Spleen (tissue), 7 donors: ENCODE measurements at regions not wholly inside any gene's neighbourhood (a gene's known extent, or its start where the extent isn't known, plus 50 kb on each side); places are given as distances from the start of the nearest gene placed in this dataset.
"Not testable (repeated sequence)": the region's sequence is repeated elsewhere in the genome, so short reads cannot be mapped to it uniquely, and the experiment has no call there.

Experiments used
- POLR2A ChIP-seq, 3 donors: fragments of 450-650 bp; IDR thresholded peaks; one replicate each; pipeline ENCODE4 v1.5.1; 2017; ENCODE audit warnings: antibody characterized with exemption in 3 of 3, mild to moderate bottlenecking in 1 of 3
- POLR2AphosphoS5 ChIP-seq, 3 donors: sonication (generic); formaldehyde crosslinking; IDR thresholded peaks; one replicate each; pipeline ENCODE4 v1.5.1; 2017; ENCODE audit warnings: antibody characterized with exemption in 3 of 3
- TF ChIP-seq, protein P1 (sequence below), 11 experiments: fragments of 200-600 bp in 7 of 11; fragments of 450-650 bp in 4 of 11; sonication (generic) in 4 of 11; IDR thresholded peaks in 8 of 11; conservative IDR thresholded peaks in 3 of 11; 1 replicate in 7 of 11; 2 replicates in 4 of 11; pipeline versions ENCODE4 v1.4.0 to v1.8.0; 2016 to 2021; ENCODE audit warnings: antibody characterized with exemption in 11 of 11, inconsistent platforms in 4 of 11, mild to moderate bottlenecking in 1 of 11
- donor health status: DM: no; HTN: no; CAD: no; lungs with moderate emphysema.
- donor health status: DM: no; HTN: no; CAD: no.
- donor health status: DM: no; HTN: no; CAD: no.

DNA sequence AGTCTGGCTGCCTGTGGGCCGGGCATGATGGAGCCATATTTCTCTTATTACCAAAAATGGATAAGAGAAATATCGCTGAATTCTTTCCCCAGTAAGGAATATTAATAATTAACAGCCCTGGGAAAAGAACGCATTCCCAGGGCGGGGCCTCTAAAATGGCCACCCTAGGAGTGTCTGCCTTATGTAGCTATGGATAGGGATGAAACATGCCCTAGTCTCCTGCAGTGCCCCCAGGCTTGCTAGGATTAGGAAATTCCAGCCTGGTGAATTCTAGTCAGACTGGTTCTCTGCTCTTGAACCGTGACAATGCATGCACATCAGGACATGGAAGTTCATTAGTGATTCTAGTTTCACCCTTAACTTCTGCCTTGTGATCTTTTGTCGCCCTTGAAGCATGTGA, 64.0 kb upstream of the SAMSN1 start:
- TF ChIP-seq, protein P1, sequence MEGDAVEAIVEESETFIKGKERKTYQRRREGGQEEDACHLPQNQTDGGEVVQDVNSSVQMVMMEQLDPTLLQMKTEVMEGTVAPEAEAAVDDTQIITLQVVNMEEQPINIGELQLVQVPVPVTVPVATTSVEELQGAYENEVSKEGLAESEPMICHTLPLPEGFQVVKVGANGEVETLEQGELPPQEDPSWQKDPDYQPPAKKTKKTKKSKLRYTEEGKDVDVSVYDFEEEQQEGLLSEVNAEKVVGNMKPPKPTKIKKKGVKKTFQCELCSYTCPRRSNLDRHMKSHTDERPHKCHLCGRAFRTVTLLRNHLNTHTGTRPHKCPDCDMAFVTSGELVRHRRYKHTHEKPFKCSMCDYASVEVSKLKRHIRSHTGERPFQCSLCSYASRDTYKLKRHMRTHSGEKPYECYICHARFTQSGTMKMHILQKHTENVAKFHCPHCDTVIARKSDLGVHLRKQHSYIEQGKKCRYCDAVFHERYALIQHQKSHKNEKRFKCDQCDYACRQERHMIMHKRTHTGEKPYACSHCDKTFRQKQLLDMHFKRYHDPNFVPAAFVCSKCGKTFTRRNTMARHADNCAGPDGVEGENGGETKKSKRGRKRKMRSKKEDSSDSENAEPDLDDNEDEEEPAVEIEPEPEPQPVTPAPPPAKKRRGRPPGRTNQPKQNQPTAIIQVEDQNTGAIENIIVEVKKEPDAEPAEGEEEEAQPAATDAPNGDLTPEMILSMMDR (IDR thresholded peaks at IDR 0.05 in 8 of 11, conservative IDR thresholded peaks at IDR 0.05 in 3 of 11) = not testable (repeated sequence)
- TF ChIP-seq POLR2A, POLR2AphosphoS5 (IDR thresholded peaks at IDR 0.05): not testable (repeated sequence)
